CD4-positive, alpha-beta T cell (primary cell): ENCODE measurements at regions not wholly inside any gene's neighbourhood (a gene's known extent, or its start where the extent isn't known, plus 50 kb on each side); places are given as distances from the start of the nearest gene placed in this dataset.

Experiments used
- ATAC-seq: fragments of 200-7000 bp; cut with Tn5 transposase; one replicate; pipeline ENCODE4 v1.10.0; 2022; ENCODE audit warnings: mild to moderate bottlenecking; ENCODE audit not compliant: poor library complexity
- CTCF ChIA-PET: fragments of 350-600 bp; sonication (Branson Sonifier 250); formaldehyde crosslinking; loops from one replicate; lab custom pipeline; 2021; ENCODE audit warnings: antibody characterized with exemption, inconsistent platforms; lab: Charles Lee
- POLR2A ChIA-PET: fragments of 350-600 bp; sonication (Branson Sonifier 250); formaldehyde crosslinking; loops from one replicate; lab custom pipeline; 2021; ENCODE audit warnings: antibody characterized with exemption, inconsistent platforms; lab: Charles Lee
- DNase-seq, 14 experiments: peaks; one replicate each; pipeline ENCODE4 v3.0.0-alpha.2; 2013 to 2020; ENCODE audit warnings: mixed read lengths in 2 of 14
- H3K27ac ChIP-seq, 2 donors: one replicate each; pipeline versions ENCODE4 v1.5.1 to v1.7.0; 2013; ENCODE audit warnings: low read length in 2 of 2, low read depth in 1 of 2, mild to moderate bottlenecking in 1 of 2
- H3K27me3 ChIP-seq, 2 experiments: 1 replicate in 1 of 2; 2 replicates in 1 of 2; pipeline versions ENCODE4 v1.6.1 to v1.7.0; 2013; ENCODE audit warnings: low read length in 2 of 2, control low read depth in 1 of 2, mild to moderate bottlenecking in 1 of 2, moderate library complexity in 1 of 2; ENCODE audit not compliant: insufficient read depth in 2 of 2, control insufficient read depth in 1 of 2
- H3K36me3 ChIP-seq: one replicate; pipeline ENCODE4 v1.6.1; 2013; ENCODE audit warnings: low read length, control low read depth; ENCODE audit not compliant: insufficient read depth
- H3K4me1 ChIP-seq: one replicate; pipeline ENCODE4 v1.6.1; 2013; ENCODE audit warnings: low read length, control low read depth; ENCODE audit not compliant: insufficient read depth
- H3K4me3 ChIP-seq: one replicate; pipeline ENCODE4 v1.5.1; 2013; ENCODE audit warnings: mild to moderate bottlenecking, low read length, moderate library complexity
- H3K9me3 ChIP-seq, 2 experiments: 1 replicate in 1 of 2; 2 replicates in 1 of 2; pipeline versions ENCODE4 v1.6.1 to v1.7.0; 2013; ENCODE audit warnings: low read length in 2 of 2, mild to moderate bottlenecking in 2 of 2, control low read depth in 1 of 2, moderate library complexity in 1 of 2; ENCODE audit not compliant: control insufficient read depth in 1 of 2, insufficient read depth in 1 of 2
- H3K27ac Mint-ChIP-seq: one replicate; pipeline ENCODE4 v1.8.0; 2020; ENCODE audit warnings: mixed read lengths
- H3K27me3 Mint-ChIP-seq: one replicate; pipeline ENCODE4 v1.8.0; 2021; ENCODE audit warnings: mixed read lengths
- H3K36me3 Mint-ChIP-seq: one replicate; pipeline ENCODE4 v1.8.0; 2021; ENCODE audit warnings: low read depth, mixed read lengths
- H3K4me1 Mint-ChIP-seq: one replicate; pipeline ENCODE4 v1.8.0; 2021; ENCODE audit warnings: low read depth, mixed read lengths
- H3K4me3 Mint-ChIP-seq: one replicate; pipeline ENCODE4 v1.8.0; 2020; ENCODE audit warnings: mild to moderate bottlenecking, mixed read lengths
- H3K9me3 Mint-ChIP-seq: one replicate; pipeline ENCODE4 v1.8.0; 2020; ENCODE audit warnings: mixed read lengths
- CTCF ChIP-seq: fragments of 200-600 bp; IDR thresholded peaks from one replicate; pipeline ENCODE4 v1.8.0; 2022; ENCODE audit warnings: antibody characterized with exemption, mild to moderate bottlenecking
- intact Hi-C, 2 experiments: fragments of 100-400 bp; cut with DNase I in 1 of 2; cut with micrococcal nuclease in 1 of 2; formaldehyde crosslinking; loops; one replicate each; pipeline versions ENCODE4 v1.15.1 to v1.9.0; 2023 to 2025; cut with DNase I, micrococcal nuclease

- Mint-ChIP-seq H3K36me3 (no peaks in the 10 kb centered on the region), H3K27me3 (no peaks in the 10 kb centered on the region), H3K4me1 (peaks cover 30% of the 10 kb centered on the region), H3K9me3 (no peaks in the 10 kb centered on the region), H3K4me3 (no peak overlapping the region), H3K27ac (no peak overlapping the region)
- H3K27me3 ChIP-seq = no peaks in the 10 kb centered on the region
- POLR2A ChIA-PET = no interaction called here
- intact Hi-C loops = no loop called here
- CTCF ChIA-PET = interaction anchor here (1.2 kb wide), 1 partner anchor 66 kb away, joined by 3 read pairs; no protein-coding TSS in a partner anchor
- no peaks in the 10 kb centered on the region for H3K9me3 ChIP-seq
- TF ChIP-seq CTCF = no peak
- no peak overlapping the region for H3K4me3 ChIP-seq
- DNase-seq (no peak), ATAC-seq (no peak)
- no peaks in the 10 kb centered on the region for H3K36me3 ChIP-seq
- H3K27ac ChIP-seq = no peak overlapping the region
- peaks cover 24% of the 10 kb centered on the region for H3K4me1 ChIP-seq
Observed at GRCh38 chr15:99482993-99483392, 82.8 kb upstream of the MEF2A start.

GRCh38 chr15:99485153-99485961 lies 80.4 kb upstream of the MEF2A start:
- Histone ChIP-seq H3K9me3 (no peaks in the 10 kb centered on the region), H3K27me3 (no peaks in the 10 kb centered on the region), H3K27ac (no peak overlapping the region), H3K4me1 (peaks cover 24% of the 10 kb centered on the region), H3K36me3 (no peaks in the 10 kb centered on the region), H3K4me3 (peak overlapping the region; percentile 2)
- Mint-ChIP-seq H3K4me1 (peaks cover 23% of the 10 kb centered on the region), H3K4me3 (peak overlapping the region; percentile 65), H3K27me3 (no peaks in the 10 kb centered on the region), H3K36me3 (no peaks in the 10 kb centered on the region), H3K9me3 (no peaks in the 10 kb centered on the region), H3K27ac (peak overlapping the region; percentile 52)
- peak in 1 of 14 experiments; percentile 14 for DNase-seq
- no peak for ATAC-seq
- intact Hi-C loops = no loop called here
- TF ChIP-seq CTCF = no peak
- CTCF ChIA-PET = interaction anchor here (1.1 kb wide), 1 partner anchor 89 kb away, joined by 3 read pairs; no protein-coding TSS in a partner anchor
- POLR2A ChIA-PET = interaction anchor here (0.9 to 1.3 kb wide), 5 partner anchors 10 to 219 kb away, joined by 3 to 5 read pairs (median 3); no protein-coding TSS in a partner anchor

GRCh38 chr15:99485992-99486370 lies 79.8 kb upstream of the MEF2A start:
- peaks cover 24% of the 10 kb centered on the region for H3K4me1 ChIP-seq
- H3K4me3 ChIP-seq = peak overlapping the region; percentile 24
- H3K4me1 Mint-ChIP-seq = peaks cover 23% of the 10 kb centered on the region
- ATAC-seq (no peak), DNase-seq (no peak)
- no peaks in the 10 kb centered on the region for H3K27me3 Mint-ChIP-seq
- no peaks in the 10 kb centered on the region for H3K9me3 ChIP-seq
- peak overlapping the region; percentile 65 for H3K4me3 Mint-ChIP-seq
- POLR2A ChIA-PET = interaction anchor here (0.9 to 1.3 kb wide), 4 partner anchors 10 to 80 kb away, joined by 3 to 4 read pairs (median 4); partner anchors contain the start of gene MEF2A
- no peaks in the 10 kb centered on the region for H3K9me3 Mint-ChIP-seq
- intact Hi-C loops = no loop called here
- CTCF ChIA-PET = no interaction called here
- no peaks in the 10 kb centered on the region for H3K27me3 ChIP-seq
- H3K27ac Mint-ChIP-seq = peak overlapping the region; percentile 52
- TF ChIP-seq CTCF = no peak
- no peak overlapping the region for H3K27ac ChIP-seq
- H3K36me3 Mint-ChIP-seq = no peaks in the 10 kb centered on the region
- H3K36me3 ChIP-seq = no peaks in the 10 kb centered on the region
